CD4-positive, alpha-beta T cell treated with Interleukin-2 at 100 ng/mL for 4 hours (primary cell): ENCODE measurements at regions not wholly inside any gene's neighbourhood (a gene's known extent, or its start where the extent isn't known, plus 50 kb on each side); places are given as distances from the start of the nearest gene placed in this dataset.

ENCODE experiments used
- DNase-seq: peaks from one replicate; pipeline ENCODE4 v3.0.0-alpha.2; 2020; ENCODE audit warnings: low spot score

DNA sequence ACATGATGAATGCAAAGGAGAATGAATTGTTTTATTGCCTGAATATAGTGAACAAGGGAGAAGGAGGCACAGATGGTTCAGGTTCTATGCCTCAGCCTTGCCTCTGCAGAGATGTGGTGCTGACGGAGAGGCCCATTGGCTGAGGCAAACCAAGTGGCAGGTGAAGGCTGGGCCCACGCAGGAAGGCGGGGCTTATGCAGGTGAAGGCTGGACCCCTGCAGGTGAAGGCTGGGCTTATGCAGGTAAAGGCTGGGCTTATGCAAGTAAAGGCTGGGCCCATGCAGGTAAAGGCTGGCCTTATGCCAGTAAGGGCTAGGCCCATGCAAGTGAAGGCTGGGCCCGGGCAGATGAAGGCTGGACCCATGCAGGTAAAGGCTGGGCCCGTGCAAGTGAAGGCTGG, 414.7 kb downstream of the LRATD1 start:
- no peak for DNase-seq

DNA sequence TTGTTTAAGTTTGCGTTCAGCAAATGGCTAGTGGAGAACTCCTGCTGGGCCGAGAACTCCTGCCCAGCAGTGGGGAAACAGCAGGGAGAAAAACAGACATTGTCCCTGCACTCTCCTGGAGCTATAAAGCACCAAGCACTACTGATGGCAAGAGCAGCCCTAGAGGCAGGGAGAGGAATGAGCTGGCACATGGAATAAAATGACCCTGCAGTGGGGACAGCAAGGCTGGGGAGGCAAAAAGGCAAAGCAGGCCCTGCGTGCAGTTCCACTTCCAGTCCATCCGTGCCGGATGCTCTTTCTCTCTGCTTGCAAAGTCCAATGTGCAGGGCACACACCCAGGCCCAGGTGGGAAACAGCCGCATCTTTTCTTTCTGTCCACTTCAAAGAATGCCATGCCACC, 415.5 kb downstream of the LRATD1 start:
- no peak for DNase-seq

- no peak for DNase-seq
These were observed 416.8 kb downstream of the LRATD1 start for GRCh38 chr2:15049096-15049993.

DNA sequence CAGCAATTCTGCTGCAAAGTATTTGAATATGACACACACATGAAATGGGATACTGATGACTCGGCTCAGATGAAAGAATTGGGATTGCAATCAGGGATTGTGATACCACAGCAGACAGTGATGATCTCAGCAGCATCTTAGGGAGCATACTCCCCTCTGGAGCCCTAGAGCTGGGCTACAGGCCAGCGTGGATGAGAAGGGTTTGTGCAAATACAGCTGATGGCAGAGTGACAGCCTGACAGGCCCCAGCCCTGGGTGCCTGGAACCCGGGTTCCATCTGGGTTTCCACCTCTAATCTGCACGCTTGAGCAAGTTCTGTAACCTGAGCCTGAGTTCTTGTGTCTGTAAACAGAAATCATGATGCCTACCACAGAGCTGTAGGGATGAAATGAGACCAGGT, 418.0 kb downstream of the LRATD1 start:
- DNase-seq = no peak

- DNase-seq = no peak
These were observed 421.0 kb downstream of the LRATD1 start for GRCh38 chr2:15053542-15053941.

- no peak for DNase-seq
These were observed 425.7 kb downstream of the LRATD1 start for GRCh38 chr2:15058015-15058720.

GRCh38 chr2:15058721-15059157, 426.2 kb downstream of the LRATD1 start:
- no peak for DNase-seq

DNA sequence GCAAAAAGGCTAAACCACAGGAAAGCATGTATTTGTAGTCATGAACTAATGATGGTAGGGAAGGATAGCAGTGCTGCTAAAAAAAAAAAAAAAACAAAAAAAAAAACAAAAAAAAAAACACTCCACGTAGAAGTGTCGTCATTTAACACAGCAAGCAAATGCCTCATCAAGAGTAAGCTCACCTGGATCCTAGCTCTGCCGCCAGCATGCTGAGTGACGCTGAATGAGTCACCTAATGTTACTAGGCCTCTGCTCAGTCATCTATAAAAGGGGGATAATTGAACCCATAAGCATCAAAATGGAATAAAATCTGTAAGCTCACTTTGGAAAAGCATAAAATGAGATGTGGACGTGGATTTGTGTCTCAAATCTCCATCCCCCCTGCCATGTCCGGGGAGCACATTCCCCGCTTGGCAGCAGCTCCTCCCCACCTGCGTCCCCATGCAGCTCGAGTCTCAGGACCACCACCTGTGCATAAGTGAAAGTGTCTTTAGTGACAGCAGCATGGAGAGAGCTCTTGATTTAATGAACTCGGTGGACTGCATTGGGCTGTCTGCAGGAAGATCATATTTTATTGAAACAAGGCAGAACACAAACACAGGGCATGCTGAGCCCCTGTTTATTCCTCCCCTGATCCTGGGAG, 427.5 kb downstream of the LRATD1 start:
- DNase-seq = no peak

DNA sequence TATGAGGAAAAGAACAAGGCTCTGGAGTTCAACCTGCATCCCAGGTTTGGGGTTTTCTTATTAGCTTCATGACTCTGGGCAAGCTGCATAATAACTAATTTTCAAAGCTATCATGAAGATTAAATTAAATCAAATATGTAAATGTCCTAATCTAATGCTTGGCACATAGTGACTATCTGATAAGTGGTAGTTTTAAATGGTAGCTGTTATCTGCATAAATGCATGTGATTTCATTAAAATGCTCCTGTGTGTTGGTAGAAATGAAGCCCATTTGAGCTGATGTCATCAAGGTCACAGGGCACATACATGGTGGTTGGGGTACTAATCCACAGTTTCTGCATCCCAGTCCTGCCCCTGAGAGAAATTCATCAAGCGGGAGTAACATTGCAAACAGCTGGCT, 428.8 kb downstream of the LRATD1 start:
- DNase-seq = no peak

- DNase-seq = no peak
These were observed 433.6 kb downstream of the LRATD1 start for GRCh38 chr2:15066138-15066537.

- no peak for DNase-seq
These were observed 436.6 kb downstream of the LRATD1 start for GRCh38 chr2:15069149-15069548.

DNA sequence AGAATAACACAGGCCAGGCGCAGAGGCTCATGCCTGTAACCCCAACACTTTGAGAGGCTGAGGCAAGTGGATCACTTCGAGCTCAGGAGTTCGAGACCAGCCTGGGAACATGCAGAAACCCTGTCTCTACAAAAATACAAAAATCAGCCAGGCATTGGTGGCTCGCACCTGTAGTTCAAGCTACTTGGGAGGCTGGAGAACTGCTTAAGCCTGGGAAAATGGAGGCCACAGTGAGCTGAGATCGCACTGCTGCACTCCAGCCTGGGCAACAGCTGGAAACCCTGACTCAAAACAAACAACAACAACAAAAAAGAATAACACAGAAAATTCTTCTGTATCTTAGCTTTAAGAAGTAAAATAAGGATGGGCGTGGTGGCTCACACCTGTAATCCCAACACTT, 440.3 kb downstream of the LRATD1 start:
- no peak for DNase-seq

GRCh38 chr2:15073664-15074063, 441.1 kb downstream of the LRATD1 start:
- no peak for DNase-seq

GRCh38 chr2:15074319-15074718, 441.8 kb downstream of the LRATD1 start:
- DNase-seq = no peak

DNA sequence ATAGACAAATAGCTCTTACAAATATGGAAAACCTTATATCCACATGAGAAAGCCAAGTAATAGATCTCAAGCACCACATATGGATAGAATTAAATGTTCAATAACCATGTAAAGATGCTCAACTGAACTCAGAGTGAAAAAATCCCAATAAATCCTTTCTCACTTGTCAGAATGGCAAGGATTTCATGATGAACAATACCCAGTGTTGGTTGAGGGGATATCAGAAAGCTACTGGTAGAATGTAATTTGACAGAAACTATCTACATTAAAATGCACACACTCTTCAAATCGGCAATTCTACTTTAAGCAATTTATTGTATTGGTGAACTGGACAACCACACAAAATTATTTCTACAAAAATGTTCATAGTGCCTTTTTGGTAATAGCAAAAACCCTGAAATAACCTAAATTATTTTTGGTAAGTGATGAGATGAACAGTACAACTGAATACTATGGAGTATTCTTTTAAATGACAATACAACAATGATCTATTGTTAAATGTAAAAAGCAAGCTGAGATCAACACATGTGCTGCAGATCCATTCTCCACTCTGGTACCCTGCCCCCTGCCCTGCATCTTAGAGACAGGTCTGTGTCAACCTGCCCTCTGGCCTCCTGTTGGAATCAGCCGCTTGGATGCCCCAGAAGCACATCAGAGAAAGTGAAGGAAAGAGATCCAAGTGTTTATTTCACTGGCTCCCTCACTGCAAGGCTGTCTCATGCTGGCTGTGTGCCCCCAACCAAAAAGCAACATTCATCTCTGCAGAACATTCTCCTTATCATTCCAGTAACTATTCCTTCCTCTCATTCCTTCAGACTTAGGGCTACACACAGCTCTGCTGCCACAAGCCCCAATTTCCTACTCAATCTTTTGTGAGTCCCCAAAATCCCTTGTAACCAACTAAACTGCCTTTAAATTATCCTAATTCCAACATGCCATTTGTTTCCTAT, 442.5 kb downstream of the LRATD1 start:
- DNase-seq = no peak

GRCh38 chr2:15076668-15077067, 444.2 kb downstream of the LRATD1 start:
- no peak for DNase-seq

- no peak for DNase-seq
These were observed 448.8 kb downstream of the LRATD1 start for GRCh38 chr2:15081356-15081755.

DNA sequence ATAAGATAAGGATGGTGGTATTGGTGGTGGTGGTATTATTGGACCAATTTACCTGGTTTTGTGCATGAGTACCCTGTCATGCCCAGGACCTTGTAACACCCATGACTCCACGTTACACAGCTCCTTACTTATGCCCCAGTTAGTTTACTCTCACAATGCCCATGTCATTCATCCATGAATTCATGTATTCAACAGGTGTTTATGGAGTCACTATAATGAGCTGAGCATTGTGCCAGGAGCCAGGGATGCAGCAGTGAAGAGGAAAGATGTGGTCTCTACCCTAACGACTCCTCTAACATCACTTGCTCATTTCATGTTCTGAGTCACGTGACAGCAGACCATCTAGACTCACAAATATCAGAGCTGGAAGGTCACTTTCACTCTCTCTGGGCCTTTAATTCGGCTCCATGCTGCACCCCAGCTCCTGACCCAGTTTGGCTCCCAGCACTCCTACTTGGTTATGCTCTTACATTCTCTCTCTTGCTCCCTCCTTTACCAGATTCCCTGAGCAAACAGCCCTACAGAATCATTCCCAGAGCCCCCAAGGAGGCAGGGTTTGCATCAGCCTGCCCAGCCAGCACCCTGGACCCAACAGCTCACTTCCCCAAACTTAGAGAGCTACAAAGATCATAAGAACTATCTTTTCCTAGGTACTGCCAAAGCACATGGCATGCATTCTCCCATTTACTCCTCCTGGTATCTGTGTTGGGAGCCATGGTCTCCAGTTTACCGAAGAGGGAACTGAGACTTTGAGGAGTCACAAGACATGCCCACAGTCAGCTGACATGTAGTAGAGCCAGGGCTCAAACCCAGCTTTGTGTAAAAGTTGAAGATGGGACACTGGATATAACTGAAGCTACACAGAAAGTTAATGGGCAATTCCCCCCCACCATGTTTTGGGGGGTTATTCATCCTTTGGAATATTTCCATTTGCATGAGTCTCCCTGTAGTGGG, 449.9 kb downstream of the LRATD1 start:
- no peak for DNase-seq

DNA sequence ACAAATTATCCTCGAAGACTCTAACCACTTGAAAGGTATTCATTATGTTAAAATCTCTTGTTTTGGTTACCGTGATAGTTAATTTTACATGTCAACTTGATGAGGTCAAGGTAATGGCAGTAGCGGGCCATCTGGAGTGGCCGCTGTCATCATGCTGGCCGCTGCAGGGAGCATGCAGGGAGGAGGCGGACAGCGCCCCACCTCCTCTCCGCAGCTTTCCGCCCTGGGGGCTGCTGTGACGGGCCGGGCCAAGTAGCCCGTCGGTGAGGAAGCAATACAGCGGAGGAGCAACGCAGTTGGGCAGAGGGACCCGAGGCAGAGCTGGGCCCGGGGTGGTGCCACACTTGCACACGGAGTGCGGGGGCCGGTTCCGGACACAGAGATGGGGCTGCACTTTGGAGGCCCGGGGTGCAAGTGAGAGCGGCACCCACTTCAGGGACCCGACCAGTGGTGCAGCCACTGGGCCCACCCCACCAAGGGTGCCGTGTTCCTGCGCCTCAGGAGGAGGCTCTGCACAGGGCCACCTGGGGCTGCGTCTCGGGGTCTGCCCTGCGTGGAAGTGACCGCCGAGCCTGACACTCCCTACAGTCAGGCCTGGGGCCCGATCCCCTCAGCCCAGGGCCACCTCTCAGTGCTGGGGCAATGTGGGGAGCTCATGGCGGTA, 452.4 kb downstream of the LRATD1 start:
- DNase-seq = no peak

DNA sequence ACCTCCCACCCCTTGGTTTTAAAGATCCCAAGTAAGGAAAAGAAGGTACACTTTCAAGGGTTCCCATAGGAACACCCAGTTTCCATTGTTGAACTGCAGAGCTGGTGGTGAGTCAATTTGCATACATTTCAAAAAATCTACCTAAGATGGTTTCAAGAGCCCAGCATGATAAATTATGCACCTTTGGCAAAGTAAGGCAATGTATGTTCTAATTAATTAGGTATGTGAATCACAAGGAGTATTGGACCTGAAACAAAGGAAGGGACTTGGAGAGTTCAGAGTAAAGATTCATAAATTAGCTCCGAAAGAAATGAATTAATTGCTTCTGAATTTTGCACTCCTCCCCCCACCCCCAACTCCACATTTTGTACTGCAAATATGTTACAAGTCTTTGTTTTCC, 459.7 kb downstream of the LRATD1 start:
- DNase-seq = no peak
